NCI-H187 (cell line): ENCODE measurements at regions not wholly inside any gene's neighbourhood (a gene's known extent, or its start where the extent isn't known, plus 50 kb on each side); places are given as distances from the start of the nearest gene placed in this dataset.

Source experiments
- DNase-seq, 2 experiments: peaks; one replicate each; lab custom pipeline; 2025; lab: John Stamatoyannopoulos, UW

- DNase-seq: no peak
Observed at GRCh38 chr7:155181768-155182167, 111.6 kb downstream of the HTR5A start.

- DNase-seq: no peak
Observed at GRCh38 chr7:155182406-155182970, 112.4 kb downstream of the HTR5A start.

- DNase-seq: no peak
Observed at GRCh38 chr7:155183655-155184054, 113.5 kb downstream of the HTR5A start.

DNA sequence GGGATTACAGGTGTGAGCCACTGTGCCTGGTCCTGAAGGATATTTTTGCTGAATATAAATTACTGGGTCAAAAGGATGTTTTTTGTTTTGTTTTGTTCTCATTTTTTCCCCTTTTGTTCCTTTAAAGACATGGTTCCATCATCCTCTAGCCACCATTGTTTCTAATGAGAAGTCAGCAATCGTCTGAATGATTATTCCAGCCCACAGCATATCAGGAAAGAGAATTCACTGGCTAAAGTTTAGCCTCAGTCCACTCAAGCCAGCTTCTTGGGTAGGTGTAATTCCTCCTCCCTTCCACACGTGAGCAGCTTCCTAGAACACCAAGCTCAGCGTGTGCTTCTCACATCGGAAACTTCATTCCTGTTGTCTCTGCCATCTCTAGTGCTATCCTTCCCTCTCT lies 112.8 kb upstream of the INSIG1 start:
- no peak for DNase-seq

GRCh38 chr7:155187061-155187785 lies 110.5 kb upstream of the INSIG1 start:
- no peak for DNase-seq

GRCh38 chr7:155188357-155188756 lies 109.3 kb upstream of the INSIG1 start:
- DNase-seq: no peak

DNA sequence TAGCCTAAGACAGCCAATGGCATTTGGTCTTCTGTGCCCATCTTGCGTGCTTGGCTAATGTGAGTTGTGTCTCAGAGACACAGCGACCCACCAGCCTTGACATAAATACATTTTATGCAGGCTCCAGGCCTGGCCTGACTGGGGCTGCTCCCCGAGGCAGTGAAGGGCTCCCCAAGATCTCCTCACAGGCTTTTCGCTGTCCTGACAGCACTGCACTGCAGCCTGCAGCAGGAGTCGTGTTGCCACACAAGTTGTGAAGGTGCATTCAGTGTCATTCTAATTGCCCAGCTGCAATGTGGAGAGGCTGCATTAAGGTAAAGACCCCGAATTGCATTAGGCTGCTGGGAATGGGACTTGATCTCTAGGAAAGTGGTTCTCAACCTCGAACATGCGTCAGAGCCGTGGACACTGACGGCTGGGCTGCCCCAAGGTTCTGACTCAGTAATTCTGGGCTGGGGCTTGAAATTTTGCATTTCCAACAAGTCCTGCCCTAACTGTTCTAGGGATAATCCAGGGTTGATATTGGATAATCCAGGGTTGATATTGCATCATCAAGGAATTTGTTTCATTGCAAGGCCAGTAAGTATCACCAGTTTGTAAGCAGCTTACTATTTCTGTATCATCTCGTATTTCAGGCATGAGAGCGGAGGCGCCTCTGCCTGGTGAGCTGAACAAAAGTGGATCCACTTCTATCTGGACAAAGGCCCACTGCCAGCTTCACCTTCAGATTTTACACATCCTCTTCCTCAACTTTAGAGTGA lies 108.7 kb upstream of the INSIG1 start:
- DNase-seq: no peak

DNA sequence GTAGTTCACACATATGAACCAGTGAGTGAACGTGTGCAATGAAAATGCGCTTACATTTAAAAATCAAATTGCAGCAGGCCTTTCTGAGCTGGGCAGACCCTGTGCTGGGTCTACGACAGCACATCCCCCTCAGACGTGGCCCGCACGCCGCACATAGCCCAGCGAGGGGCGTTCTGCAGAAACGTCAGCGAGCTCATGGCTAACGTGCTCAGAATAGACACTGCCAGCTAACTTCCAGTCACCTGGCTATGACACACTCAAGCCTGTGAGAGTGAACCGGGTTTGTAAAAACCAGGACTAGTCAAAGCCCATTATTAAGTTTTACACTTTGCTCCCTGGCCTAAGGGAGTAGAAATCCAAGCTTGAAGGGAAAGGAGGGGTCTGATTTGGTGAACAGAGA lies 108.1 kb upstream of the INSIG1 start:
- DNase-seq: no peak

DNA sequence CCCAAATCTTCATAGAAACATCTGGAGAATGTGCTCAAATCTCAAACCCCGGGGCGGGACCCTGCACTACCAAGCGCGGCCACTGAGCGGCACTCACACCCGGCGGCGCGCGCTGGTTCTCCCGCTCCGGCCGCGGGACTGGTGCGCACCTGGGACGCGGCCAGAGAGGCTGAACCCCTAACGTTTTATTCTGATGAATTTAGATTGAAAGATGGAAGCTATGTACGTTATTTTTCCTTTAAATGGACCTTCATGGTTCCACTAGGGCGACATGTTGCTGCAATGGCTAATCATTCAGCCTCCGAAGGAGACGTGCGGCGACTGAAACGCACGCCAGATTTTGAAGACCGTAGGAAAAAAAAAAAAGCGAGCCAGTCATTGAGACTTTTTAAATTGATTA lies 107.0 kb upstream of the INSIG1 start:
- DNase-seq: no peak

GRCh38 chr7:155191137-155191536 lies 106.5 kb upstream of the INSIG1 start:
- DNase-seq: no peak

- DNase-seq: no peak
Observed at GRCh38 chr7:155191901-155192478, 105.7 kb upstream of the INSIG1 start.

- no peak for DNase-seq
Observed at GRCh38 chr7:155192961-155193640, 104.6 kb upstream of the INSIG1 start.

DNA sequence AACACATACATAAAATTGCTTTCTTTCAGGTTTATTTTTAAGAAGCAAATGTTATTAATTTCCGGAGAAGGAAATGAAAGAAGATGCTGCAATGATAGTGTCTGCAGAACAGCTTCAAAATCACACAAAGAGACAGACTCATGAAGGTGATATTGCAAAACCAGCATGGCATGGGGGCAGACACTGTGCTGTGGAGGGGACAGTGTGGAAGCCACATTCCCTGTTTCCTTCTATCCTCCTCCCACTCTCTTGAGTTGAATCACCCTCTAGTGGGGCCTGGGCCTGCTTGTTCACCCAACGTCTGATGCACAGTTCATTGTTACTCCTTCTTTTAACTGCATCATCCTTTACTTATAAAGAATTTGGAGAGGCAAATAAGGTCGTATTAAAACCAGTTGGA lies 104.0 kb upstream of the INSIG1 start:
- no peak for DNase-seq

DNA sequence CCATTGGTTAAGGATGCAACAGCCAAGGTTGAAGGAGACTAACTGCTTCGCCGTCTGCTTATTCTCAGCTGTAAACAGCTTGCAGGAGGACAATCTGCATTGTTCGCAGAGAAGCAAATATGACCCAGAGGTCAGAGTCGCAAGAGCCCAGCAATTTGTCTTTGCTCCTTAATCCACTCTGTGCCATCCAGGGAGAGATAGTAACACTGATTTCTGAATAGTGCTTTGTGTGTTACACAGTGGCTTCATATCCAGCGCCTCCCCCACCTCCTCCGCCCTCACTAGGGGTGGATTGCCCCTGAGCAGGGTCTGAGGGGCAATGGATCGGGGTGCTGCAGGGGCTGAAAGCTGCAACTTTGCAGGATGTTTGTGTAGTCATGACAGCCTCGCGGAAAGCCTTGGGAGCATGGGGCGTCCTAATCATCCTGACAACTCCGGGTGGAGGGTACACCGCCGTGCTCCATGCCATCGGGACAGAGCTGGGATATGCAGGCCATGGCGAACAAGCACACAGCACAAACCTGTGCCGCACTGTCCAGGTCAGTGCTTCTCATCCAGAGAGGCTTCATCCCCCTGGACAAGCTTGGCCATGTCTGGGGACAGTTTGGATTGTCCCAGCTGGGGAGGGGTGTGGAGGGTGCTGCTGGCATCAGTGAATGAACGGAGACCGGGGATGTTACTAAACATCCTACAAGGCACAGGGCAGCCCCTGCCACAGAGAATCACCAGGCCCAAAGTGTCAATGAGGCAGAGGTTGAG lies 103.1 kb upstream of the INSIG1 start:
- no peak for DNase-seq

DNA sequence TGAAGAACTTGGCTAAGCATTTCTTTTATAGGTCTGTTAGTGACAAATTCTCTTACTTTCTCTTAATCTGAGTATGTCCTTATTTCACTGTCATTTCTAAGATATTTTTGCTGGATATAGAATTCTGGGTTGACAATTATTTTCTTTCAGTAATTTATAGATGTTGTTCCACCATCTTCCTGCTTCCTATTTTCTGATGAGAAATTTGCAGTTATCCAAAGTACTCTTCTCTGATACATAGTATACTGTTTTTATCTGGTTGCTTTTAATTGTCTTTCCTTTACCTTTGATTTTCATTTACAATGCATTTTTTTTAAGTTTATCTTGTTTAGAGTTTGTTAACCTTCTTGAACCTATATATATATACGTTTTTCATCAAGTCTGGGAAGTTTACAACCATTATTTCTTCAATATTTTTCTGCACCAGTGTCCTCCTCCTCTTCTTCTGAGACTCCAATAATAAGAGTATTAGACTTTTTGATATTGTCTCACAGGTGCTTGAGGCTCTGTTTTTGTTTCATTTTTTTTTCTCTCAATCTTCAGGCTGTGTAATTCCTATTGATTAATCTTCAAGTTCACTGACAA lies 101.6 kb upstream of the INSIG1 start:
- DNase-seq: no peak

GRCh38 chr7:155198196-155198892 lies 99.3 kb upstream of the INSIG1 start:
- no peak for DNase-seq

GRCh38 chr7:155198901-155199845 lies 98.5 kb upstream of the INSIG1 start:
- DNase-seq: no peak

- no peak for DNase-seq
Observed at GRCh38 chr7:155201325-155202087, 96.2 kb upstream of the INSIG1 start.
